WTC11 (cell line): ENCODE measurements at regions not wholly inside any gene's neighbourhood (a gene's known extent, or its start where the extent isn't known, plus 50 kb on each side); places are given as distances from the start of the nearest gene placed in this dataset.

ENCODE experiments used
- ATAC-seq: fragments of 200-7000 bp; cut with Tn5 transposase; 2 replicates; pipeline ENCODE4 v1.10.0; 2021; ENCODE audit warnings: mild to moderate bottlenecking, moderate library complexity
- CTCF ChIA-PET: fragments of 300-600 bp; sonication (Branson Sonifier 250); formaldehyde crosslinking; loops from one replicate; lab custom pipeline; 2021; ENCODE audit warnings: antibody characterized with exemption; lab: Charles Lee
- POLR2A ChIA-PET: fragments of 350-600 bp; sonication (Branson Sonifier 250); formaldehyde crosslinking; loops from one replicate; lab custom pipeline; 2021; ENCODE audit warnings: antibody characterized with exemption; lab: Charles Lee
- DNase-seq: peaks from one replicate; pipeline ENCODE4 v3.0.0; 2021; ENCODE audit warnings: low spot score
- H3K27ac Mint-ChIP-seq: 2 replicates; pipeline ENCODE4 v1.8.0; 2021; ENCODE audit warnings: mixed read lengths
- H3K27me3 Mint-ChIP-seq: 2 replicates; pipeline ENCODE4 v1.8.0; 2021; ENCODE audit warnings: low read depth, mild to moderate bottlenecking, moderate library complexity, mixed read lengths
- H3K36me3 Mint-ChIP-seq: 2 replicates; pipeline ENCODE4 v1.8.0; 2021; ENCODE audit warnings: mixed read lengths
- H3K4me1 Mint-ChIP-seq: 2 replicates; pipeline ENCODE4 v1.8.0; 2022; ENCODE audit warnings: mixed read lengths
- H3K4me3 Mint-ChIP-seq: 2 replicates; pipeline ENCODE4 v1.8.0; 2021; ENCODE audit warnings: mild to moderate bottlenecking, moderate library complexity, mixed read lengths
- H3K9me3 Mint-ChIP-seq: 2 replicates; pipeline ENCODE4 v1.8.0; 2021; ENCODE audit warnings: mixed read lengths
- ATF3 ChIP-seq: sonication (generic); formaldehyde crosslinking; conservative IDR thresholded peaks from 2 replicates; pipeline ENCODE4 v1.8.1; 2022; ENCODE audit warnings: mild to moderate bottlenecking, missing genetic modification reagents
- E2F5 ChIP-seq: sonication (generic); formaldehyde crosslinking; IDR thresholded peaks from 2 replicates; pipeline ENCODE4 v1.8.1; 2022; ENCODE audit warnings: mild to moderate bottlenecking, moderate library complexity, missing genetic modification reagents
- ESRRA ChIP-seq: sonication (generic); formaldehyde crosslinking; IDR thresholded peaks from 2 replicates; pipeline ENCODE4 v1.8.1; 2022; ENCODE audit warnings: mild to moderate bottlenecking, missing genetic modification reagents, borderline replicate concordance
- FOXP4 ChIP-seq: sonication (generic); formaldehyde crosslinking; IDR thresholded peaks from 2 replicates; pipeline ENCODE4 v1.8.0; 2022; ENCODE audit warnings: mild to moderate bottlenecking, missing genetic modification reagents
- GTF2I ChIP-seq: fragments of 250-450 bp; sonication (Bioruptor Pico); conservative IDR thresholded peaks from 2 replicates; pipeline ENCODE4 v1.4.0; 2021; ENCODE audit warnings: mild to moderate bottlenecking
- HMGA2 ChIP-seq: fragments of 250-450 bp; sonication (Bioruptor Pico); IDR thresholded peaks from 2 replicates; pipeline ENCODE4 v1.4.0; 2021; ENCODE audit warnings: mild to moderate bottlenecking, moderate library complexity
- IRF1 ChIP-seq: sonication (generic); formaldehyde crosslinking; IDR thresholded peaks from 2 replicates; pipeline ENCODE4 v1.8.0; 2023; ENCODE audit warnings: missing genetic modification reagents
- IRF2 ChIP-seq: sonication (generic); formaldehyde crosslinking; IDR thresholded peaks from 2 replicates; pipeline ENCODE4 v1.8.0; 2022; ENCODE audit warnings: low read depth, missing genetic modification reagents, borderline replicate concordance
- JUN ChIP-seq: sonication (generic); formaldehyde crosslinking; IDR thresholded peaks from 2 replicates; pipeline ENCODE4 v1.8.0; 2023; ENCODE audit warnings: mild to moderate bottlenecking, missing genetic modification reagents
- SP1 ChIP-seq: sonication (generic); formaldehyde crosslinking; conservative IDR thresholded peaks from 2 replicates; pipeline ENCODE4 v1.8.1; 2022; ENCODE audit warnings: missing genetic modification reagents
- TCF7 ChIP-seq: sonication (generic); formaldehyde crosslinking; IDR thresholded peaks from 2 replicates; pipeline ENCODE4 v1.8.0; 2022; ENCODE audit warnings: mild to moderate bottlenecking, low read depth, missing genetic modification reagents, moderate library complexity
- TEAD1 ChIP-seq: sonication (generic); formaldehyde crosslinking; IDR thresholded peaks from 2 replicates; pipeline ENCODE4 v1.8.0; 2022; ENCODE audit warnings: mild to moderate bottlenecking, missing genetic modification reagents
- TEAD4 ChIP-seq: sonication (generic); formaldehyde crosslinking; IDR thresholded peaks from 2 replicates; pipeline ENCODE4 v1.8.0; 2022; ENCODE audit warnings: mild to moderate bottlenecking, missing genetic modification reagents
- TP53 ChIP-seq: sonication (generic); formaldehyde crosslinking; IDR thresholded peaks from 2 replicates; pipeline ENCODE4 v1.8.1; 2023; ENCODE audit warnings: mild to moderate bottlenecking, missing genetic modification reagents
- USF2 ChIP-seq: sonication (generic); formaldehyde crosslinking; IDR thresholded peaks from 2 replicates; pipeline ENCODE4 v1.8.1; 2023; ENCODE audit warnings: mild to moderate bottlenecking, missing genetic modification reagents, moderate library complexity
- ZNF121 ChIP-seq: sonication (generic); formaldehyde crosslinking; IDR thresholded peaks from 2 replicates; pipeline ENCODE4 v1.8.0; 2023; ENCODE audit warnings: missing genetic modification reagents
- ZNF138 ChIP-seq: sonication (generic); formaldehyde crosslinking; conservative IDR thresholded peaks from 2 replicates; pipeline ENCODE4 v1.8.1; 2022; ENCODE audit warnings: mild to moderate bottlenecking, moderate library complexity, missing genetic modification reagents
- ZNF219 ChIP-seq: sonication (generic); formaldehyde crosslinking; IDR thresholded peaks from 2 replicates; pipeline ENCODE4 v1.8.0; 2023; ENCODE audit warnings: missing genetic modification reagents, mild to moderate bottlenecking, borderline replicate concordance
- ZNF263 ChIP-seq: sonication (generic); formaldehyde crosslinking; IDR thresholded peaks from 2 replicates; pipeline ENCODE4 v1.8.1; 2022; ENCODE audit warnings: low read depth, mild to moderate bottlenecking, moderate library complexity, missing genetic modification reagents

- no peak for TF ChIP-seq ATF3 (CRISPR knock-in tag)
- TF ChIP-seq JUN (CRISPR knock-in tag): no peak
- no peak for TF ChIP-seq E2F5 (CRISPR knock-in tag)
- no peak for TF ChIP-seq USF2 (CRISPR knock-in tag)
- no peak for TF ChIP-seq TEAD1
- TF ChIP-seq ESRRA: no peak
- TF ChIP-seq TEAD4: no peak
- TF ChIP-seq ZNF121 (CRISPR knock-in tag): no peak
- no peak for TF ChIP-seq HMGA2 (CRISPR knock-in tag)
- no peak for TF ChIP-seq ZNF219 (CRISPR knock-in tag)
- TF ChIP-seq GTF2I (CRISPR knock-in tag): no peak
- no peak for TF ChIP-seq TP53
- TF ChIP-seq SP1 (CRISPR knock-in tag): no peak
- no peak for TF ChIP-seq IRF2 (CRISPR knock-in tag)
- no peak for TF ChIP-seq ZNF263 (CRISPR knock-in tag)
- no peak for TF ChIP-seq TCF7 (CRISPR knock-in tag)
- TF ChIP-seq ZNF138 (CRISPR knock-in tag): no peak
- POLR2A ChIA-PET: no interaction called here
- CTCF ChIA-PET: no interaction called here
- no peak overlapping the region for H3K4me3 Mint-ChIP-seq
- ATAC-seq (no peak), DNase-seq (no peak)
- H3K9me3 Mint-ChIP-seq: peaks cover 8% of the 10 kb centered on the region; the same call in 1 of the 2 replicates
- no peaks in the 10 kb centered on the region for H3K27me3 Mint-ChIP-seq
- no peaks in the 10 kb centered on the region for H3K36me3 Mint-ChIP-seq
- no peak overlapping the region for H3K27ac Mint-ChIP-seq
- H3K4me1 Mint-ChIP-seq: no peaks in the 10 kb centered on the region
These were observed 509.5 kb upstream of the CELF2 start for GRCh38 chr10:10508211-10508610.

- Mint-ChIP-seq H3K9me3 (no peaks in the 10 kb centered on the region), H3K4me1 (0 out of 2 replicates have a peak, but pooled peaks cover 4% of the 10 kb centered on the region), H3K27me3 (no peaks in the 10 kb centered on the region), H3K36me3 (no peaks in the 10 kb centered on the region), H3K4me3 (no peak overlapping the region), H3K27ac (no peak overlapping the region)
- ChIA-PET CTCF (no interaction called here), POLR2A (no interaction called here)
- no peak for DNase-seq
- ATAC-seq: no peak
- TF ChIP-seq TEAD1 (no peak), FOXP4 (no peak), IRF1 (CRISPR knock-in tag) (no peak), JUN (CRISPR knock-in tag) (no peak)
These were observed 507.5 kb upstream of the CELF2 start for GRCh38 chr10:10510179-10510578.

- TF ChIP-seq ZNF138 (CRISPR knock-in tag): no peak
- Mint-ChIP-seq H3K27me3 (no peaks in the 10 kb centered on the region), H3K4me1 (0 out of 2 replicates have a peak, but pooled peaks cover 6% of the 10 kb centered on the region), H3K9me3 (no peaks in the 10 kb centered on the region), H3K27ac (no peak overlapping the region), H3K36me3 (no peaks in the 10 kb centered on the region), H3K4me3 (no peak overlapping the region)
- CTCF ChIA-PET: no interaction called here
- ATAC-seq: no peak
- POLR2A ChIA-PET: no interaction called here
- no peak for DNase-seq
These were observed 504.6 kb upstream of the CELF2 start for GRCh38 chr10:10513067-10513466.
